PFSK-1 (cell line): ENCODE measurements at regions not wholly inside any gene's neighbourhood (a gene's known extent, or its start where the extent isn't known, plus 50 kb on each side); places are given as distances from the start of the nearest gene placed in this dataset.

Experiments used
- FOXP2 ChIP-seq: optimal IDR thresholded peaks from 2 replicates; pipeline ENCODE3; 2011; ENCODE audit warnings: borderline replicate concordance, control low read depth, inconsistent platforms; ENCODE audit not compliant: insufficient read depth; ENCODE audit errors: extremely low read length, extremely low read depth
- POLR2AphosphoS5 ChIP-seq: IDR thresholded peaks from 2 replicates; pipeline ENCODE4 v1.6.1; 2012; ENCODE audit warnings: low read depth, mild to moderate bottlenecking, control low read depth, low read length, moderate library complexity
- SIN3A ChIP-seq: IDR thresholded peaks from 2 replicates; pipeline ENCODE4 v1.6.1; 2012; ENCODE audit warnings: mild to moderate bottlenecking, low read length, moderate library complexity, borderline replicate concordance; ENCODE audit not compliant: insufficient read depth
- TAF1 ChIP-seq: IDR thresholded peaks from 2 replicates; pipeline ENCODE4 v1.6.1; 2012; ENCODE audit warnings: low read length, control low read depth, borderline replicate concordance; ENCODE audit not compliant: insufficient read depth
- TF ChIP-seq, protein P1 (sequence below), 2 experiments: IDR thresholded peaks; 2 replicates each; pipeline versions ENCODE4 v1.6.1 to v1.8.0; 2011 to 2012; ENCODE audit warnings: low read depth in 2 of 2, low read length in 2 of 2, control low read depth in 1 of 2, inconsistent platforms in 1 of 2, mild to moderate bottlenecking in 1 of 2, moderate library complexity in 1 of 2; ENCODE audit not compliant: insufficient read depth in 1 of 2

DNA sequence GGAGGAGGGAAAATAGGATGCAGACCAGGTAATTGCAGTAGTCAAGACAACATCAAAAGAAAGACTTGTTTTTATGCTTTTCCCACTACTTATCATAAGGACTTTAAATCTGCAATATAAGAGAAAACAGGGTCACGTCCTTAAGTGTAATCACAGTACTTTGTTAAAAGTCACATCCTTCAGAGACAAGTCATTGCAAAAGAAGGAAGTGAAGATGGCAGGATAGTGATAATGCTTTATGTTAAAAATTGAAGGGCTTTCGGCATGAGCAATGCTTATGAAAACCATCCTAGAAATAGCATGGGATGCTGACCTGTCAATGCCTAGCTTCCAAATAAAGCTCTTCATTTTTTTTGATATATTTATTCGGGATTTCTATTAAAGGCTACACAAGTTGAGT, 110.2 kb upstream of the TENM3 start:
- TF ChIP-seq FOXP2 (no peak), TAF1 (no peak), POLR2AphosphoS5 (no peak), SIN3A (no peak)
- TF ChIP-seq, protein P1, sequence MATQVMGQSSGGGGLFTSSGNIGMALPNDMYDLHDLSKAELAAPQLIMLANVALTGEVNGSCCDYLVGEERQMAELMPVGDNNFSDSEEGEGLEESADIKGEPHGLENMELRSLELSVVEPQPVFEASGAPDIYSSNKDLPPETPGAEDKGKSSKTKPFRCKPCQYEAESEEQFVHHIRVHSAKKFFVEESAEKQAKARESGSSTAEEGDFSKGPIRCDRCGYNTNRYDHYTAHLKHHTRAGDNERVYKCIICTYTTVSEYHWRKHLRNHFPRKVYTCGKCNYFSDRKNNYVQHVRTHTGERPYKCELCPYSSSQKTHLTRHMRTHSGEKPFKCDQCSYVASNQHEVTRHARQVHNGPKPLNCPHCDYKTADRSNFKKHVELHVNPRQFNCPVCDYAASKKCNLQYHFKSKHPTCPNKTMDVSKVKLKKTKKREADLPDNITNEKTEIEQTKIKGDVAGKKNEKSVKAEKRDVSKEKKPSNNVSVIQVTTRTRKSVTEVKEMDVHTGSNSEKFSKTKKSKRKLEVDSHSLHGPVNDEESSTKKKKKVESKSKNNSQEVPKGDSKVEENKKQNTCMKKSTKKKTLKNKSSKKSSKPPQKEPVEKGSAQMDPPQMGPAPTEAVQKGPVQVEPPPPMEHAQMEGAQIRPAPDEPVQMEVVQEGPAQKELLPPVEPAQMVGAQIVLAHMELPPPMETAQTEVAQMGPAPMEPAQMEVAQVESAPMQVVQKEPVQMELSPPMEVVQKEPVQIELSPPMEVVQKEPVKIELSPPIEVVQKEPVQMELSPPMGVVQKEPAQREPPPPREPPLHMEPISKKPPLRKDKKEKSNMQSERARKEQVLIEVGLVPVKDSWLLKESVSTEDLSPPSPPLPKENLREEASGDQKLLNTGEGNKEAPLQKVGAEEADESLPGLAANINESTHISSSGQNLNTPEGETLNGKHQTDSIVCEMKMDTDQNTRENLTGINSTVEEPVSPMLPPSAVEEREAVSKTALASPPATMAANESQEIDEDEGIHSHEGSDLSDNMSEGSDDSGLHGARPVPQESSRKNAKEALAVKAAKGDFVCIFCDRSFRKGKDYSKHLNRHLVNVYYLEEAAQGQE (IDR thresholded peaks at IDR 0.05; ENCODE audit: insufficient read depth in 1 of 2, low read depth in 2 of 2, low read length in 2 of 2) = no peak

- no peak for TF ChIP-seq POLR2AphosphoS5
- TF ChIP-seq TAF1 = no peak
- no peak for TF ChIP-seq SIN3A
- TF ChIP-seq, protein P1 (IDR thresholded peaks at IDR 0.05; ENCODE audit: insufficient read depth in 1 of 2, low read depth in 2 of 2, low read length in 2 of 2) = no peak
- TF ChIP-seq FOXP2 = no peak
These were observed 108.9 kb upstream of the TENM3 start for GRCh38 chr4:182134261-182134660.

- TF ChIP-seq SIN3A (no peak), TAF1 (no peak), POLR2AphosphoS5 (no peak), FOXP2 (no peak)
- TF ChIP-seq, protein P1 (IDR thresholded peaks at IDR 0.05; ENCODE audit: insufficient read depth in 1 of 2, low read depth in 2 of 2, low read length in 2 of 2) = no peak
These were observed 107.0 kb upstream of the TENM3 start for GRCh38 chr4:182136201-182136600.

- TF ChIP-seq FOXP2 (no peak), TAF1 (no peak), POLR2AphosphoS5 (no peak), SIN3A (no peak)
- TF ChIP-seq, protein P1 (IDR thresholded peaks at IDR 0.05; ENCODE audit: insufficient read depth in 1 of 2, low read depth in 2 of 2, low read length in 2 of 2) = no peak
These were observed 105.9 kb upstream of the TENM3 start for GRCh38 chr4:182137343-182137742.

DNA sequence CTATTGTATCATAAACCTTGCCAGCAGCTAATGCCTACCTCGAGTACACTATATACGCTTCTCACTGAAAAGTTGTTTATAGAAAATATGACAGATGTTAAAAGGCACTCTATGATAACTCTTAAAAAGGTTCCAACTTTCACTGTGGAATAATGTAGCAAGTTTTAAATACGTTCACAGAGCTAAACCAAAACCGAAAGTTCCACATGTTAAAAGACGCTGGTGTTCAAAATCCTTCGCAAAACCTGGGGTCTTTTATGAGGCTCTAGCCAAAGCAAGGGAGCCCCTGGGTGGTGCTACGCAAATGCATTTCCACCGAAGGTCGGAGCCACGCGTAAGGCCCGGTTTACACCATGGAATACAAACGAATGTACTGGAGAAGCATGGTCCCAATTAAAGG, 103.7 kb upstream of the TENM3 start:
- TF ChIP-seq POLR2AphosphoS5 = no peak
- TF ChIP-seq FOXP2 = no peak
- no peak for TF ChIP-seq TAF1
- TF ChIP-seq, protein P1 (IDR thresholded peaks at IDR 0.05; ENCODE audit: insufficient read depth in 1 of 2, low read depth in 2 of 2, low read length in 2 of 2) = no peak
- no peak for TF ChIP-seq SIN3A
